ENCODE measurements at regions not wholly inside any gene's neighbourhood (a gene's known extent, or its start where the extent isn't known, plus 50 kb on each side); places are given as distances from the start of the nearest gene placed in this dataset.

DNA sequence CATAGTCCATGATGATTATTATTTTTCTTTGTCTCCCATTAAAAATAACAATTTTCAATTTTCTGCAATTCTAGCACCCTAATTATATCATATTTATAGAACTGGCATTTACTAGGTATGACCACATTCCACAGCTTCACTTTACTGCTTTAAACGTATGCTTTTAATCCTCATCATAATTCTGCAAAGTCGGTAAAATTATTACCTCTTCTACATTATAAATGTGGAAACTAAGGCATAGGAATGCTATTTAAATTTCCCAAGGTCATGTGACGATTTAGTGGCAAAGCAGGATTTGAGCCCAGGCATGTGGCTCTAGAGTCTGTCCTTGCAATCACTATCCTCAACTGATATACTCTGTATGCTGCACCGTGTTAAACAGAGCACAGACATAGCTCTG is 866.4 kb downstream of the EPHA4 start:
- no peak overlapping the region for H3K4me3 ChIP-seq (ENCODE audit: low read depth, low read length)
- TF ChIP-seq CTCF (IDR thresholded peaks at IDR 0.05; ENCODE audit: borderline replicate concordance, insufficient read depth, low read depth, low read length) = no peak

- no peak overlapping the region for H3K4me3 ChIP-seq (ENCODE audit: low read depth, low read length)
- TF ChIP-seq CTCF (IDR thresholded peaks at IDR 0.05; ENCODE audit: borderline replicate concordance, insufficient read depth, low read depth, low read length) = no peak
Measured at GRCh38 chr2:220707261-220707660, 864.8 kb downstream of the EPHA4 start.

- no peak overlapping the region for H3K4me3 ChIP-seq (ENCODE audit: low read depth, low read length)
- TF ChIP-seq CTCF (IDR thresholded peaks at IDR 0.05; ENCODE audit: borderline replicate concordance, insufficient read depth, low read depth, low read length) = no peak
Measured at GRCh38 chr2:220708366-220708765, 863.7 kb downstream of the EPHA4 start.

DNA sequence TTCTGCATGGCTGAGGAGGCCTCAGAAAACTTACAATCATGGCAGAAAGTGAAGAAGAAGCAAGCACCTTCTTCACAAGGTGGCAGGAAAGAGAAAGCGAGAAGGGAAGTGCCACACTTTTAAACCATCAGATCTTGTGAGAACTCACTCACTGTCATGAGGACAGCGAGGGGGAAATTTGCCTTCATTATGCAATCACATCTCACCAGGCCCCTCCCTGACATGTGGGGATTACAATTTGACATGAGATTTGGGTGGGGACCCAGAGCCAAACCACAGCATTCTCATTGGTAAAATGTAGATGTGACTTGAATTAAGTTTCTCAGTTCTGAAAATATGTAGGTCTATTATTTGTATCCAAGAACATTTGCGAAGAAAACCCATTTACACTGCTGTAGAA is 854.8 kb downstream of the EPHA4 start:
- H3K4me3 ChIP-seq (ENCODE audit: low read depth, low read length) = no peak overlapping the region
- no peak for TF ChIP-seq CTCF (IDR thresholded peaks at IDR 0.05; ENCODE audit: borderline replicate concordance, insufficient read depth, low read depth, low read length)

- H3K4me3 ChIP-seq (ENCODE audit: low read depth, low read length) = no peak overlapping the region
- no peak for TF ChIP-seq CTCF (IDR thresholded peaks at IDR 0.05; ENCODE audit: borderline replicate concordance, insufficient read depth, low read depth, low read length)
Measured at GRCh38 chr2:220736778-220737177, 835.3 kb downstream of the EPHA4 start.

GRCh38 chr2:220743203-220743602 is 828.9 kb downstream of the EPHA4 start:
- TF ChIP-seq CTCF (IDR thresholded peaks at IDR 0.05; ENCODE audit: borderline replicate concordance, insufficient read depth, low read depth, low read length) = no peak

DNA sequence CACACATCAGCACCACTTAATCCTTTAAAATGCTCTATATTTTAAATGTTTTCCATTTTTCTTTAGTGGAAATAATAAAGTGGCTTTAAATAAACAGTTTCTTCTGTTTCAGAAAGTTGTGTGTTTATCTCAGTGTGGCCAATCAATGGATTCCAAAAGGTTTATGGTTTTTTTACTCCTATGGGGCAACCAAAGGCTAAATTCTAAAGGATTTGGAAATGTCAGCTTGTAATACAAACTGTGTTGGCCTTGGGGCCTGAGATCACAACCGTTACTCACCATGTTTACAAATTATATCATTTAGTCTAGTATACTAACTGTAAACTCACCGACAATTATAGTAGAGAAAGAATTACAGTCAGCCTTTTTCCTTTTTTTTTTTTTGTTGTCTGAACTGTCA is 827.2 kb downstream of the EPHA4 start:
- H3K4me3 ChIP-seq (ENCODE audit: low read depth, low read length) = no peak overlapping the region
- TF ChIP-seq CTCF (IDR thresholded peaks at IDR 0.05; ENCODE audit: borderline replicate concordance, insufficient read depth, low read depth, low read length) = no peak

More at GRCh38 chr2:220743203-220743602, 828.9 kb downstream of the EPHA4 start:
- H3K4me3 ChIP-seq (ENCODE audit: low read depth, low read length) = no peak overlapping the region

All from GM12875 (cell line).